ENCODE measurements at regions not wholly inside any gene's neighbourhood (a gene's known extent, or its start where the extent isn't known, plus 50 kb on each side); places are given as distances from the start of the nearest gene placed in this dataset.

DNA sequence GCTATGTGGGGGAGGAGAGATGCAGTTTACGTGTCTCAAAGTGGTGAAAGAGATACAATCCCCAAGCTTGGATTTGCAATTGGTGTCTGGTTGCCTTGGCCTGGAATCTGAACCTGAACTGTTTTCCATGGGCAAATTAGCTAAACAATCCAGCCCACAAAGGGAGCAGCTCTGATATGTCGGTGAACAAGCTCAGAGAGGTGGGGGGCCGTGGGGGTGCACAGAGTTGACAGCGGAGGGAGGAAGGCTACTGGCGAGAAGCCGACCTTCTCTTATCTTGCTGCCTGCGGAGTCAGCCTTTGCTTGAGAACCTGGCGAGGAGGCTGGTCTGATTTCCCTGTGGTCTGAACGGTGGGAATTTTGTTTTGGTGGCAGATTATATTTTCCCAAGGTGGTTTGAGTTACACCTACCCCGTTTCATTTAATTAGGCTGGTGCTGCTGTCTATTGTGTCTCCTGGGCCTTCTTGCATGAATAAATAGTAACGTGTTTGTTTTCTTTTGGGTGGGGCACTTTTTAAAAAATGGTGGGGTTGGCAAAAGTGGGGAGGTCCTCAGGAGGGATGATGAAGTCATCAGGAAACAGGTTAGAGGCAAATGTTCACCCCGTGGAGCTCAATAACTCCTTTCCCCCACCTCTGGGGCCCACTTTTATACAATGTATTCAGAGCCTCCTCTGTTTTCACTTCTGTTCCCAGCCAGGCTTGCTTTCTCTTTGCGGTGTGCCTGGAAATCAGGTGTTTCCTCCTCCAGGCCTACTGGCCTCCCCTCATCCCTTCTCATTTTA is 80.9 kb upstream of the IGFBP5 start:
- H3K4me3 ChIP-seq (replicated peaks; ENCODE audit: low read depth, low read length): no peak overlapping the region
- TF ChIP-seq, protein P1, sequence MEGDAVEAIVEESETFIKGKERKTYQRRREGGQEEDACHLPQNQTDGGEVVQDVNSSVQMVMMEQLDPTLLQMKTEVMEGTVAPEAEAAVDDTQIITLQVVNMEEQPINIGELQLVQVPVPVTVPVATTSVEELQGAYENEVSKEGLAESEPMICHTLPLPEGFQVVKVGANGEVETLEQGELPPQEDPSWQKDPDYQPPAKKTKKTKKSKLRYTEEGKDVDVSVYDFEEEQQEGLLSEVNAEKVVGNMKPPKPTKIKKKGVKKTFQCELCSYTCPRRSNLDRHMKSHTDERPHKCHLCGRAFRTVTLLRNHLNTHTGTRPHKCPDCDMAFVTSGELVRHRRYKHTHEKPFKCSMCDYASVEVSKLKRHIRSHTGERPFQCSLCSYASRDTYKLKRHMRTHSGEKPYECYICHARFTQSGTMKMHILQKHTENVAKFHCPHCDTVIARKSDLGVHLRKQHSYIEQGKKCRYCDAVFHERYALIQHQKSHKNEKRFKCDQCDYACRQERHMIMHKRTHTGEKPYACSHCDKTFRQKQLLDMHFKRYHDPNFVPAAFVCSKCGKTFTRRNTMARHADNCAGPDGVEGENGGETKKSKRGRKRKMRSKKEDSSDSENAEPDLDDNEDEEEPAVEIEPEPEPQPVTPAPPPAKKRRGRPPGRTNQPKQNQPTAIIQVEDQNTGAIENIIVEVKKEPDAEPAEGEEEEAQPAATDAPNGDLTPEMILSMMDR (IDR thresholded peaks at IDR 0.05; ENCODE audit: low read depth, low read length, missing control alignments): no peak
- no peak for DNase-seq (ENCODE audit: extremely low read depth, low read depth)

DNA sequence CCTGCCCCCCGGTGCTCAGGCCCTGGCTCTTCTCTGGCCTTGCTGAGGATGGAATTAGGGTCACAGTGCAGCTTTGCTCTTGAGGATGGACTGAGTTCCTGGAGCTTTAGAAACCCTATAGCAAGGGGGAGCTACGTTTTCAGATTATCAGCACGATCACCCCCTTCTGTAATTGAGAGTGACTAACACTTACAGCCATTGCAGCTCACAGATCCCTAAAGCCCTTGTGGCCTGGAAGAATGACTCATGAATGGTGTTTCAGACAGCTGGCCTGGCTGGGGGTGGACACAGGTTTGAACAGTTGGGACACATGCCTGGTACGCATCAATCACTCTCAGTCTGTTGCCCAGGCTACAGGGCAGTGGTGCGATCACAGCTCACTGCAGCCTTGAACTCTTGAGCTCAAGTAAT is 79.7 kb upstream of the IGFBP5 start:
- TF ChIP-seq, protein P1 (IDR thresholded peaks at IDR 0.05; ENCODE audit: low read depth, low read length, missing control alignments): no peak
- DNase-seq (ENCODE audit: extremely low read depth, low read depth): peak; percentile 52
- H3K4me3 ChIP-seq (replicated peaks; ENCODE audit: low read depth, low read length): no peak overlapping the region

DNA sequence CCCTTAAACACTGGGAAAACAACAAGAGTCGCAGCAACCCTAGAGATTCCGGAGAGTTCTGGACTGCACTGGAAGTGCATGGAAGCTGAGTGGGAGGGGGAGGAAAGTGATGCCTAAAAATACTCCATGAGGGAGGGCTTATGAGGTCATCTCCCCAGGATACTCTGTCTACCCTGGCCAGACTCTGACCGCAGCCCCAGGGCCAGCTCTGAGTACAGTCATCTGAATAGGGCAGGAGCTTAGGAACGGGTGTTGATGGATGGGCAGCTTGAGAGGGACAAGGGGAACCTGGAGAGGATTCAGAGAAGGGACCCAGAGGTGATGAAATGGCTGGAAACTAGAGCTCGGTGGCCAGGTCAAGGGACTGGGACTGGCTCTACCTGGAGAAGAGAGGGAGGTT is 79.3 kb upstream of the IGFBP5 start:
- no peak overlapping the region for H3K4me3 ChIP-seq (replicated peaks; ENCODE audit: low read depth, low read length)
- DNase-seq (ENCODE audit: extremely low read depth, low read depth): no peak
- TF ChIP-seq, protein P1 (IDR thresholded peaks at IDR 0.05; ENCODE audit: low read depth, low read length, missing control alignments): no peak

DNA sequence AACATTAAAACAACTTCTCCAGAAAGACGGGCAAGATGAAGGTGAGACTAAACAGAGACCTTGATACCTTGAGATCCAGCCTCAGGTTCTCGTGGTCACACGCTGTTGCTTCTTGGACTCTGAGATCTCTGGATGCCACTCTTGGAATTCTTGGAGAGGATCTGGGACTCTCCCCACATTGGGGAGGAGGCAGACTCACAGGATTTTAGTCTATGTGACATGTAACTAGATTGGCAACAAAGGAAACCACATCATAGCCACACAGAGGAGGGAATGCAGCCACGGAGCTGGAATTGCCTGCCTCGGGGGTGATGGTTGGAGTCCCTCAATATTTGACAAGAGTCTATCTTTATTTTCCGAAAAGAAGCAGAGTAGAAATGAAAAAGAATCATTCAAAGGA is 78.8 kb upstream of the IGFBP5 start:
- TF ChIP-seq, protein P1 (IDR thresholded peaks at IDR 0.05; ENCODE audit: low read depth, low read length, missing control alignments): no peak
- no peak overlapping the region for H3K4me3 ChIP-seq (replicated peaks; ENCODE audit: low read depth, low read length)
- no peak for DNase-seq (ENCODE audit: extremely low read depth, low read depth)

DNA sequence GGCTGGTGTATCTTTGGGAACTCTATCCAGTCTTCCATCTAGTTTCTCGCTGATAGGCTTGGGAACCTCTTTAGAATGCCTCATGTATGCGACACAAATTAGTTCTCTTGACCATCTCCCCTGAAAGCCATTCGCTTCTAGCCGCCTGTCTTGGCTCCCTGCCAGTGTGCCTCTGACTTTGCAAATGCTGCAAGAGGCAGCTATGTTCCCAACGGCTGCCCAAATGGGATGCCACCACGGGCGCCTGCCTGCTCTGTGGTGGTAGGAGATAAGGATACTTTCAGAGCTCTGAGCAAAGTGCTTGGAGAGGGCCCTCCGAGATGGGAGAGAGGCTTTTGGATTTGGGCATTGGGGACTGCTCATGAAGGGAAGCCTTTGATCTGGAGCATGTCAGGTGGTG is 77.7 kb upstream of the IGFBP5 start:
- TF ChIP-seq, protein P1 (IDR thresholded peaks at IDR 0.05; ENCODE audit: low read depth, low read length, missing control alignments): no peak
- no peak overlapping the region for H3K4me3 ChIP-seq (replicated peaks; ENCODE audit: low read depth, low read length)
- DNase-seq (ENCODE audit: extremely low read depth, low read depth): no peak

DNA sequence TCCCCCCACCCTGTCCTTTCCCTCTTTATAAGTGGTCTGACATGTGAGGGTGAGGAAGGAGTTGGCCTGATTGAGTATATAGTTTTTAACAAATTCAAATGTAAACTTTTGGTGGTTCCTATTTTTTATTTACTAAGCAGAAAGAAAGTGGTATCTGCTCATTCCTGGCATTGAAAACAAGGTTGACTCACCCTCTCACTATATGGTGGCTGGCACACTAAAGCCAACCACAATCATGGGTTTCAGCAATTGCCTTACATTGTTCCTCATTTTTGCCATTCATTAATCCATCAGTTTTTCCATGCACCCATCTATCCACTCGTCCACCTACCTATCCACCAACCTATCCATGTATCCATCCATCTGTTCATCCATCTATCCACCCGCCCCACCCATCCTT is 75.4 kb upstream of the IGFBP5 start:
- H3K4me3 ChIP-seq (replicated peaks; ENCODE audit: low read depth, low read length): no peak overlapping the region
- DNase-seq (ENCODE audit: extremely low read depth, low read depth): no peak
- TF ChIP-seq, protein P1 (IDR thresholded peaks at IDR 0.05; ENCODE audit: low read depth, low read length, missing control alignments): no peak

DNA sequence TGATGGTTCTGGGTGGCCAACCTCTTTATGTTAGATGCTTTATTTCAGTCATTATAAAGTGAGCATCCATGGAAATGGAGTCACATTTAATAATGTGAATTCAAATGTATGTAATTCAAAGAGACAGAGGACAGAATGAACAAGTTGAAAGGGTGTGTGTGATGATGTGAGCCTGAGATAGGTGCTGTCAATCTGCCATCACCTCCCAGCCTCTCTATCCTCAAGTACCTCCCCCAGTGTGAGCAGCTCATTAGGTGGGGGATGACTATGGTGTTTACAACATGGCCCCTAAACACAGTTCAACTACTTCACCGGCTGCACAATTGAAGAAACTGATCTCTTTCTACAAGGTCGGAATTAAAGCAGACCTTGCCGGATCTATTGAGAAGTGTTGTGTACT is 74.7 kb upstream of the IGFBP5 start:
- TF ChIP-seq, protein P1 (IDR thresholded peaks at IDR 0.05; ENCODE audit: low read depth, low read length, missing control alignments): no peak
- no peak for DNase-seq (ENCODE audit: extremely low read depth, low read depth)
- no peak overlapping the region for H3K4me3 ChIP-seq (replicated peaks; ENCODE audit: low read depth, low read length)

Measured in HFF-Myc (cell line).